ENCODE measurements at regions not wholly inside any gene's neighbourhood (a gene's known extent, or its start where the extent isn't known, plus 50 kb on each side); places are given as distances from the start of the nearest gene placed in this dataset.
A peak's percentile ranks its signal among the peaks of the same experiment; 100 is the strongest.

GRCh38 chr12:110794623-110795280 lies 52.0 kb upstream of the CCDC63 start:
- H3K79me1 ChIP-seq (ENCODE audit: low read length) = no peaks in the 10 kb centered on the region
- H2BK120ac ChIP-seq (ENCODE audit: insufficient read depth, low read length, poor library complexity) = no peak overlapping the region
- H4K12ac ChIP-seq (ENCODE audit: low read depth, low read length) = no peak overlapping the region
- H3K9me3 ChIP-seq (ENCODE audit: insufficient read depth, low read depth, low read length) = peaks cover 2% of the 10 kb centered on the region
- no peak overlapping the region for H2BK12ac ChIP-seq (ENCODE audit: low read length)
- peak; percentile 3 to 12 for DNase-seq
- H3K14ac ChIP-seq (ENCODE audit: low read length) = no peak overlapping the region
- no peaks in the 10 kb centered on the region for H3K4me1 ChIP-seq (ENCODE audit: control insufficient read depth in 1 of 2, insufficient read depth in 2 of 2, low read length in 2 of 2)
- no CpG with 5 or more reads among the region's 8 CpGs for WGBS (ENCODE audit: extremely low coverage, insufficient coverage, insufficient read length)
- H3K27ac ChIP-seq (ENCODE audit: low read depth, low read length) = no peak overlapping the region
- no peak overlapping the region for H4K8ac ChIP-seq (ENCODE audit: low read depth, low read length)
- H3K23ac ChIP-seq (ENCODE audit: low read length) = no peak overlapping the region
- no peak overlapping the region for H3K4me3 ChIP-seq (ENCODE audit: low read depth, low read length)
- no peaks in the 10 kb centered on the region for H3K27me3 ChIP-seq (ENCODE audit: insufficient read depth, low read length)
- H3K36me3 ChIP-seq (ENCODE audit: control insufficient read depth in 1 of 2, insufficient read depth in 2 of 2, low read length in 2 of 2) = no peaks in the 10 kb centered on the region
- H4K91ac ChIP-seq (ENCODE audit: low read depth, low read length) = no peak overlapping the region
- no peak overlapping the region for H3K4ac ChIP-seq (ENCODE audit: low read depth, low read length)
- H2BK5ac ChIP-seq (ENCODE audit: low read depth, low read length, poor library complexity) = no peak overlapping the region
- H2AFZ ChIP-seq (ENCODE audit: insufficient read depth, low read length, poor library complexity) = no peak overlapping the region
- H3K4me2 ChIP-seq (ENCODE audit: low read length) = no peak overlapping the region
- no peak overlapping the region for H3K9ac ChIP-seq (ENCODE audit: low read length)
- no peaks in the 10 kb centered on the region for H3K79me2 ChIP-seq (ENCODE audit: control insufficient read depth, insufficient read depth, low read length, poor library complexity)
- H3K18ac ChIP-seq (ENCODE audit: low read length) = no peak overlapping the region
- no peak overlapping the region for H2AK5ac ChIP-seq (ENCODE audit: low read length)

GRCh38 chr12:110796952-110797351 lies 49.8 kb upstream of the CCDC63 start:
- Histone ChIP-seq H2BK120ac (ENCODE audit: insufficient read depth, low read length, poor library complexity) (no peak overlapping the region), H3K9me3 (ENCODE audit: insufficient read depth, low read depth, low read length) (peaks cover 6% of the 10 kb centered on the region), H4K8ac (ENCODE audit: low read depth, low read length) (no peak overlapping the region), H3K79me1 (ENCODE audit: low read length) (no peaks in the 10 kb centered on the region), H4K12ac (ENCODE audit: low read depth, low read length) (no peak overlapping the region), H4K91ac (ENCODE audit: low read depth, low read length) (no peak overlapping the region), H2BK5ac (ENCODE audit: low read depth, low read length, poor library complexity) (no peak overlapping the region), H3K23ac (ENCODE audit: low read length) (no peak overlapping the region), H2AK5ac (ENCODE audit: low read length) (no peak overlapping the region), H3K36me3 (ENCODE audit: control insufficient read depth in 1 of 2, insufficient read depth in 2 of 2, low read length in 2 of 2) (no peaks in the 10 kb centered on the region), H3K27me3 (ENCODE audit: insufficient read depth, low read length) (no peaks in the 10 kb centered on the region), H3K79me2 (ENCODE audit: control insufficient read depth, insufficient read depth, low read length, poor library complexity) (no peaks in the 10 kb centered on the region), H3K14ac (ENCODE audit: low read length) (no peak overlapping the region), H3K4me1 (ENCODE audit: control insufficient read depth in 1 of 2, insufficient read depth in 2 of 2, low read length in 2 of 2) (no peaks in the 10 kb centered on the region), H2BK12ac (ENCODE audit: low read length) (no peak overlapping the region), H3K18ac (ENCODE audit: low read length) (no peak overlapping the region), H3K9ac (ENCODE audit: low read length) (no peak overlapping the region), H3K4ac (ENCODE audit: low read depth, low read length) (no peak overlapping the region), H2AFZ (ENCODE audit: insufficient read depth, low read length, poor library complexity) (no peak overlapping the region), H3K4me3 (ENCODE audit: low read depth, low read length) (no peak overlapping the region), H3K4me2 (ENCODE audit: low read length) (no peak overlapping the region), H3K27ac (ENCODE audit: low read depth, low read length) (no peak overlapping the region)
- WGBS (ENCODE audit: extremely low coverage, insufficient coverage, insufficient read length) = 100% methylated on average over 1 of the region's 8 CpGs
- peak; percentile 11 to 46 for DNase-seq

All from trophoblast cell (in vitro differentiated cells and primary cell).